Hepatocyte (in vitro differentiated cells): ENCODE measurements at regions not wholly inside any gene's neighbourhood (a gene's known extent, or its start where the extent isn't known, plus 50 kb on each side); places are given as distances from the start of the nearest gene placed in this dataset.

Experiments used
- CTCF ChIP-seq: fragments of 200-600 bp; sonication (generic); IDR thresholded peaks from 2 replicates; pipeline ENCODE4 v1.5.1; 2016; ENCODE audit warnings: antibody characterized with exemption, mild to moderate bottlenecking; ENCODE audit not compliant: poor library complexity
- EZH2 ChIP-seq: fragments of 200-600 bp; sonication (generic); IDR thresholded peaks from 2 replicates; pipeline ENCODE4 v1.6.1; 2016; ENCODE audit warnings: antibody characterized with exemption, mild to moderate bottlenecking, borderline replicate concordance
- EZH2phosphoT487 ChIP-seq: fragments of 200-600 bp; sonication (generic); IDR thresholded peaks from one replicate; pipeline ENCODE4 v1.6.1; 2018; ENCODE audit warnings: antibody characterized with exemption, mild to moderate bottlenecking, low read depth, moderate library complexity; ENCODE audit not compliant: unreplicated experiment, severe bottlenecking

- TF ChIP-seq CTCF: no peak
- TF ChIP-seq EZH2: no peak
- TF ChIP-seq EZH2phosphoT487: peak; percentile 34
These were observed 275.7 kb downstream of the GPR37 start for GRCh38 chr7:124489925-124490324.
